ENCODE measurements at regions not wholly inside any gene's neighbourhood (a gene's known extent, or its start where the extent isn't known, plus 50 kb on each side); places are given as distances from the start of the nearest gene placed in this dataset.

GRCh38 chr13:55777612-55778011 is 1363.1 kb upstream of the PRR20A start:
- no peak for TF ChIP-seq CTCF (IDR thresholded peaks at IDR 0.05)
- TF ChIP-seq POLR2A (IDR thresholded peaks at IDR 0.05; ENCODE audit: low read depth): no peak
- no peak for TF ChIP-seq EP300 (IDR thresholded peaks at IDR 0.05)
- TF ChIP-seq POLR2AphosphoS5 (IDR thresholded peaks at IDR 0.05): no peak

Measured in esophagus muscularis mucosa (tissue), 4 donors.